B cell (primary cell): ENCODE measurements at regions not wholly inside any gene's neighbourhood (a gene's known extent, or its start where the extent isn't known, plus 50 kb on each side); places are given as distances from the start of the nearest gene placed in this dataset.

Experiments
- ATAC-seq: fragments of 200-7000 bp; cut with Tn5 transposase; one replicate; pipeline ENCODE4 v1.10.0; 2021; ENCODE audit warnings: low read depth, mild to moderate bottlenecking, moderate number of reproducible peaks, moderate library complexity
- CTCF ChIA-PET: fragments of 350-600 bp; sonication (Branson Sonifier 250); formaldehyde crosslinking; loops from one replicate; lab custom pipeline; 2021; ENCODE audit warnings: antibody characterized with exemption, inconsistent platforms; lab: Charles Lee
- POLR2A ChIA-PET: fragments of 350-600 bp; sonication (Branson Sonifier 250); formaldehyde crosslinking; loops from one replicate; lab custom pipeline; 2021; ENCODE audit warnings: antibody characterized with exemption; lab: Charles Lee
- DNase-seq: peaks from one replicate; pipeline ENCODE4 v3.0.0; 2013
- H2AFZ ChIP-seq: 2 replicates; pipeline ENCODE4 v1.6.1; 2012; ENCODE audit warnings: mild to moderate bottlenecking, low read depth, low read length; ENCODE audit not compliant: insufficient read depth, poor library complexity, severe bottlenecking
- H3K27ac ChIP-seq, 2 donors: 1 replicate in 1 of 2; 2 replicates in 1 of 2; pipeline ENCODE4 v1.5.1; 2012 to 2013; ENCODE audit warnings: low read length in 2 of 2, mild to moderate bottlenecking in 2 of 2, moderate library complexity in 1 of 2
- H3K27me3 ChIP-seq, 4 experiments: fragments of 200-600 bp in 1 of 4; sonication (generic) in 1 of 4; replicated peaks in 1 of 4; 1 replicate in 2 of 4; 2 replicates in 2 of 4; pipeline versions ENCODE4 v1.6.1 to v1.7.0; 2013 to 2016; ENCODE audit warnings: low read length in 3 of 4, mild to moderate bottlenecking in 2 of 4, mixed read lengths in 1 of 4, moderate library complexity in 1 of 4; ENCODE audit not compliant: insufficient read depth in 4 of 4, control insufficient read depth in 3 of 4; ENCODE audit errors: control extremely low read depth in 1 of 4
- H3K36me3 ChIP-seq, 2 experiments: replicated peaks in 1 of 2; 1 replicate in 1 of 2; 2 replicates in 1 of 2; pipeline versions ENCODE4 v1.6.1 to v1.7.1; 2013; ENCODE audit warnings: low read length in 1 of 2; ENCODE audit not compliant: insufficient read depth in 2 of 2, control insufficient read depth in 1 of 2; ENCODE audit errors: control extremely low read depth in 1 of 2, extremely low read depth in 1 of 2
- H3K4me1 ChIP-seq, 2 donors: fragments of 200-600 bp in 1 of 2; sonication (generic) in 1 of 2; 1 replicate in 1 of 2; 2 replicates in 1 of 2; pipeline versions ENCODE4 v1.5.1 to v1.6.1; 2013 to 2017; ENCODE audit warnings: low read length in 2 of 2; ENCODE audit not compliant: control insufficient read depth in 2 of 2, insufficient read depth in 2 of 2
- H3K4me2 ChIP-seq: replicated peaks from 2 replicates; pipeline ENCODE3; 2012; ENCODE audit warnings: mild to moderate bottlenecking, low read depth, low read length; ENCODE audit not compliant: poor library complexity, severe bottlenecking
- H3K4me3 ChIP-seq, 5 experiments: fragments of 200-600 bp in 1 of 5; sonication (generic) in 1 of 5; 1 replicate in 3 of 5; 2 replicates in 2 of 5; pipeline versions ENCODE4 v1.5.1 to v1.7.0; 2011 to 2016; ENCODE audit warnings: low read length in 4 of 5, mild to moderate bottlenecking in 4 of 5, low read depth in 2 of 5, control low read depth in 1 of 5, moderate library complexity in 1 of 5; ENCODE audit not compliant: insufficient read depth in 1 of 5; ENCODE audit errors: control extremely low read depth in 1 of 5, extremely low read depth in 1 of 5
- H3K79me2 ChIP-seq: fragments of 200-600 bp; sonication (generic); one replicate; pipeline ENCODE4 v1.6.0; 2016; ENCODE audit warnings: low read length; ENCODE audit not compliant: control insufficient read depth, insufficient read depth
- H3K9ac ChIP-seq: fragments of 200-600 bp; sonication (generic); 2 replicates; pipeline ENCODE4 v1.6.1; 2017; ENCODE audit warnings: mild to moderate bottlenecking, low read length, moderate library complexity
- H3K9me3 ChIP-seq, 3 donors: one replicate each; pipeline versions ENCODE4 v1.6.1 to v1.7.1; 2013; ENCODE audit warnings: low read length in 2 of 3; ENCODE audit not compliant: control insufficient read depth in 2 of 3, insufficient read depth in 1 of 3; ENCODE audit errors: control extremely low read depth in 1 of 3
- H4K20me1 ChIP-seq: 2 replicates; pipeline ENCODE4 v1.6.0; 2012; ENCODE audit warnings: mild to moderate bottlenecking, low read length; ENCODE audit not compliant: insufficient read depth, control insufficient read depth, poor library complexity, severe bottlenecking
- H3K27ac Mint-ChIP-seq: one replicate; pipeline ENCODE4 v1.8.0; 2021; ENCODE audit warnings: mixed read lengths
- H3K27me3 Mint-ChIP-seq: one replicate; pipeline ENCODE4 v1.8.0; 2021; ENCODE audit warnings: mixed read lengths
- H3K4me1 Mint-ChIP-seq: one replicate; pipeline ENCODE4 v1.8.0; 2021; ENCODE audit warnings: mixed read lengths
- H3K4me3 Mint-ChIP-seq: one replicate; pipeline ENCODE4 v1.8.0; 2021; ENCODE audit warnings: mixed read lengths
- H3K9me3 Mint-ChIP-seq: one replicate; pipeline ENCODE4 v1.8.0; 2022; ENCODE audit warnings: mixed read lengths; ENCODE audit not compliant: insufficient read depth
- CTCF ChIP-seq: fragments of 200-600 bp; IDR thresholded peaks from one replicate; pipeline ENCODE4 v1.8.0; 2022; ENCODE audit warnings: antibody characterized with exemption, mild to moderate bottlenecking
- WGBS: methylation state at CpG from one replicate; pipeline ENCODE4 v1.1.5; 2013; ENCODE audit warnings: missing lambda C conversion rate; ENCODE audit not compliant: insufficient coverage; 5-methylcytosine and 5-hydroxymethylcytosine counted together
- intact Hi-C: fragments of 100-400 bp; cut with micrococcal nuclease; formaldehyde crosslinking; loops from one replicate; pipeline ENCODE4 v1.10.0; 2022

GRCh38 chr19:28886708-28887107 is 326.2 kb downstream of the UQCRFS1 start:
- Histone ChIP-seq H3K9me3 (peaks cover 0 to 34% (median 0%) of the 10 kb centered on the region in 3 donors), H3K36me3 (no peaks in the 10 kb centered on the region), H4K20me1 (no peaks in the 10 kb centered on the region), H3K79me2 (no peaks in the 10 kb centered on the region), H3K9ac (no peak overlapping the region), H3K4me1 (no peaks in the 10 kb centered on the region), H3K27ac (no peak overlapping the region), H3K4me2 (no peak overlapping the region), H3K4me3 (no peak overlapping the region), H2AFZ (no peak overlapping the region), H3K27me3 (peaks cover 0 to 4% (median 0%) of the 10 kb centered on the region in 4 experiments)
- DNase-seq: no peak
- Mint-ChIP-seq H3K27me3 (peaks cover 4% of the 10 kb centered on the region), H3K4me3 (no peak overlapping the region), H3K4me1 (peaks cover 2% of the 10 kb centered on the region), H3K27ac (no peak overlapping the region), H3K9me3 (no peaks in the 10 kb centered on the region)
- WGBS: no CpG with 5 or more reads among the region's 3 CpGs
- ChIA-PET CTCF (no interaction called here), POLR2A (no interaction called here)
- ATAC-seq: no peak
- TF ChIP-seq CTCF: no peak
- intact Hi-C loops: no loop called here

- Mint-ChIP-seq H3K4me3 (no peak overlapping the region), H3K27ac (no peak overlapping the region), H3K4me1 (peaks cover 3% of the 10 kb centered on the region), H3K9me3 (no peaks in the 10 kb centered on the region), H3K27me3 (peaks cover 4% of the 10 kb centered on the region)
- ChIA-PET CTCF (no interaction called here), POLR2A (no interaction called here)
- H3K4me1 ChIP-seq: no peaks in the 10 kb centered on the region
- H3K27ac ChIP-seq: no peak overlapping the region
- H3K4me3 ChIP-seq: no peak overlapping the region
- 86% methylated on average over 3 of the region's 4 CpGs for WGBS
- H3K79me2 ChIP-seq: no peaks in the 10 kb centered on the region
- ATAC-seq (no peak), DNase-seq (no peak)
- no peaks in the 10 kb centered on the region for H3K36me3 ChIP-seq
- intact Hi-C loops: no loop called here
- no peak overlapping the region for H3K9ac ChIP-seq
- no peak for TF ChIP-seq CTCF
- H2AFZ ChIP-seq: no peak overlapping the region
- H3K9me3 ChIP-seq: peaks cover 0 to 34% (median 0%) of the 10 kb centered on the region in 3 donors
- H3K4me2 ChIP-seq: no peak overlapping the region
- peaks cover 0 to 4% (median 0%) of the 10 kb centered on the region in 4 experiments for H3K27me3 ChIP-seq
- H4K20me1 ChIP-seq: no peaks in the 10 kb centered on the region
Observed at GRCh38 chr19:28885965-28886364, 327.0 kb downstream of the UQCRFS1 start.
